ENCODE measurements at regions not wholly inside any gene's neighbourhood (a gene's known extent, or its start where the extent isn't known, plus 50 kb on each side); places are given as distances from the start of the nearest gene placed in this dataset.

DNA sequence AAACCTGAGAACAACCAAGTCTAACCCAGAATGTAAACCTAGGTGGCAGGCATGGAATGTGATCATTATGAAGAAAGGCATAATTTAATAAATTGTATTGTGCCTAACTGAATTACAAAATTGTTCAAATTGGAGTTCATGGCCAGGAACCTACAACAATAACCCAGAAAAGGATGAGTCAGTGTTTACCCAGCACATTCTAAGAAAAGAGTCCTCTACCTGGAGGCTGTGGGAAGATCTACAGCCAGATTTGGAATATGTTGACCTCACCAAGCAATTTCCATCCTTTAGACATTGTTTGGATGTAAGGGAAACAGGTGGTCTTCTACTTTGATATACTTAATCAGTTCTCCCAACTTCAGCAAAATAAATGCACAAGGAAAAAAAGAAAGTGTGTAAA lies 152.2 kb downstream of the TMEM161B start:
- Mint-ChIP-seq H3K27me3 (ENCODE audit: insufficient read depth, low read depth, poor library complexity) (no peaks in the 10 kb centered on the region), H3K4me1 (no peaks in the 10 kb centered on the region), H3K9me3 (no peaks in the 10 kb centered on the region; the same call in 2 of the 3 replicates), H3K4me3 (no peak overlapping the region), H3K27ac (no peak overlapping the region), H3K36me3 (ENCODE audit: low read depth) (no peaks in the 10 kb centered on the region)
- no peaks in the 10 kb centered on the region; the same call in 1 of the 2 replicates for H3K4me1 ChIP-seq (ENCODE audit: insufficient read depth)
- no peaks in the 10 kb centered on the region for H3K27me3 ChIP-seq (ENCODE audit: insufficient read depth)
- H4K20me1 ChIP-seq (replicated peaks; ENCODE audit: insufficient read depth), result no peaks in the 10 kb centered on the region
- H3K9me2 ChIP-seq (ENCODE audit: insufficient read depth), result no peaks in the 10 kb centered on the region
- H3K27ac ChIP-seq (ENCODE audit: low read depth), result no peak overlapping the region
- no peak overlapping the region for H3K4me2 ChIP-seq
- H3F3A ChIP-seq (replicated peaks; ENCODE audit: low read depth), result no peaks in the 10 kb centered on the region
- H3K4me3 ChIP-seq, result no peak overlapping the region
- no peak overlapping the region for H2AFZ ChIP-seq
- TF ChIP-seq STAT1 (IDR thresholded peaks at IDR 0.05; ENCODE audit: unreplicated experiment) (no peak), EZH2 (IDR thresholded peaks at IDR 0.05; ENCODE audit: low read depth, unreplicated experiment) (no peak), NANOG (IDR thresholded peaks at IDR 0.05; ENCODE audit: borderline replicate concordance) (no peak), EZH2phosphoT487 (IDR thresholded peaks at IDR 0.05; ENCODE audit: unreplicated experiment) (no peak), CREB1 (CRISPR knock-in tag; IDR thresholded peaks at IDR 0.05; ENCODE audit: low read depth) (no peak), JUNB (IDR thresholded peaks at IDR 0.05; ENCODE audit: unreplicated experiment) (no peak), ZNF114 (CRISPR knock-in tag; IDR thresholded peaks at IDR 0.05) (no peak), ZNF331 (CRISPR knock-in tag; IDR thresholded peaks at IDR 0.05; ENCODE audit: low read depth) (no peak), POLR2AphosphoS5 (IDR thresholded peaks at IDR 0.05; ENCODE audit: low read depth) (no peak)
- TF ChIP-seq, protein P1, sequence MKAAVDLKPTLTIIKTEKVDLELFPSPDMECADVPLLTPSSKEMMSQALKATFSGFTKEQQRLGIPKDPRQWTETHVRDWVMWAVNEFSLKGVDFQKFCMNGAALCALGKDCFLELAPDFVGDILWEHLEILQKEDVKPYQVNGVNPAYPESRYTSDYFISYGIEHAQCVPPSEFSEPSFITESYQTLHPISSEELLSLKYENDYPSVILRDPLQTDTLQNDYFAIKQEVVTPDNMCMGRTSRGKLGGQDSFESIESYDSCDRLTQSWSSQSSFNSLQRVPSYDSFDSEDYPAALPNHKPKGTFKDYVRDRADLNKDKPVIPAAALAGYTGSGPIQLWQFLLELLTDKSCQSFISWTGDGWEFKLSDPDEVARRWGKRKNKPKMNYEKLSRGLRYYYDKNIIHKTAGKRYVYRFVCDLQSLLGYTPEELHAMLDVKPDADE (IDR thresholded peaks at IDR 0.05), result no peak
- TF ChIP-seq, protein P2, sequence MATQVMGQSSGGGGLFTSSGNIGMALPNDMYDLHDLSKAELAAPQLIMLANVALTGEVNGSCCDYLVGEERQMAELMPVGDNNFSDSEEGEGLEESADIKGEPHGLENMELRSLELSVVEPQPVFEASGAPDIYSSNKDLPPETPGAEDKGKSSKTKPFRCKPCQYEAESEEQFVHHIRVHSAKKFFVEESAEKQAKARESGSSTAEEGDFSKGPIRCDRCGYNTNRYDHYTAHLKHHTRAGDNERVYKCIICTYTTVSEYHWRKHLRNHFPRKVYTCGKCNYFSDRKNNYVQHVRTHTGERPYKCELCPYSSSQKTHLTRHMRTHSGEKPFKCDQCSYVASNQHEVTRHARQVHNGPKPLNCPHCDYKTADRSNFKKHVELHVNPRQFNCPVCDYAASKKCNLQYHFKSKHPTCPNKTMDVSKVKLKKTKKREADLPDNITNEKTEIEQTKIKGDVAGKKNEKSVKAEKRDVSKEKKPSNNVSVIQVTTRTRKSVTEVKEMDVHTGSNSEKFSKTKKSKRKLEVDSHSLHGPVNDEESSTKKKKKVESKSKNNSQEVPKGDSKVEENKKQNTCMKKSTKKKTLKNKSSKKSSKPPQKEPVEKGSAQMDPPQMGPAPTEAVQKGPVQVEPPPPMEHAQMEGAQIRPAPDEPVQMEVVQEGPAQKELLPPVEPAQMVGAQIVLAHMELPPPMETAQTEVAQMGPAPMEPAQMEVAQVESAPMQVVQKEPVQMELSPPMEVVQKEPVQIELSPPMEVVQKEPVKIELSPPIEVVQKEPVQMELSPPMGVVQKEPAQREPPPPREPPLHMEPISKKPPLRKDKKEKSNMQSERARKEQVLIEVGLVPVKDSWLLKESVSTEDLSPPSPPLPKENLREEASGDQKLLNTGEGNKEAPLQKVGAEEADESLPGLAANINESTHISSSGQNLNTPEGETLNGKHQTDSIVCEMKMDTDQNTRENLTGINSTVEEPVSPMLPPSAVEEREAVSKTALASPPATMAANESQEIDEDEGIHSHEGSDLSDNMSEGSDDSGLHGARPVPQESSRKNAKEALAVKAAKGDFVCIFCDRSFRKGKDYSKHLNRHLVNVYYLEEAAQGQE (IDR thresholded peaks at IDR 0.05; ENCODE audit: unreplicated experiment), result no peak
- TF ChIP-seq, protein P3, sequence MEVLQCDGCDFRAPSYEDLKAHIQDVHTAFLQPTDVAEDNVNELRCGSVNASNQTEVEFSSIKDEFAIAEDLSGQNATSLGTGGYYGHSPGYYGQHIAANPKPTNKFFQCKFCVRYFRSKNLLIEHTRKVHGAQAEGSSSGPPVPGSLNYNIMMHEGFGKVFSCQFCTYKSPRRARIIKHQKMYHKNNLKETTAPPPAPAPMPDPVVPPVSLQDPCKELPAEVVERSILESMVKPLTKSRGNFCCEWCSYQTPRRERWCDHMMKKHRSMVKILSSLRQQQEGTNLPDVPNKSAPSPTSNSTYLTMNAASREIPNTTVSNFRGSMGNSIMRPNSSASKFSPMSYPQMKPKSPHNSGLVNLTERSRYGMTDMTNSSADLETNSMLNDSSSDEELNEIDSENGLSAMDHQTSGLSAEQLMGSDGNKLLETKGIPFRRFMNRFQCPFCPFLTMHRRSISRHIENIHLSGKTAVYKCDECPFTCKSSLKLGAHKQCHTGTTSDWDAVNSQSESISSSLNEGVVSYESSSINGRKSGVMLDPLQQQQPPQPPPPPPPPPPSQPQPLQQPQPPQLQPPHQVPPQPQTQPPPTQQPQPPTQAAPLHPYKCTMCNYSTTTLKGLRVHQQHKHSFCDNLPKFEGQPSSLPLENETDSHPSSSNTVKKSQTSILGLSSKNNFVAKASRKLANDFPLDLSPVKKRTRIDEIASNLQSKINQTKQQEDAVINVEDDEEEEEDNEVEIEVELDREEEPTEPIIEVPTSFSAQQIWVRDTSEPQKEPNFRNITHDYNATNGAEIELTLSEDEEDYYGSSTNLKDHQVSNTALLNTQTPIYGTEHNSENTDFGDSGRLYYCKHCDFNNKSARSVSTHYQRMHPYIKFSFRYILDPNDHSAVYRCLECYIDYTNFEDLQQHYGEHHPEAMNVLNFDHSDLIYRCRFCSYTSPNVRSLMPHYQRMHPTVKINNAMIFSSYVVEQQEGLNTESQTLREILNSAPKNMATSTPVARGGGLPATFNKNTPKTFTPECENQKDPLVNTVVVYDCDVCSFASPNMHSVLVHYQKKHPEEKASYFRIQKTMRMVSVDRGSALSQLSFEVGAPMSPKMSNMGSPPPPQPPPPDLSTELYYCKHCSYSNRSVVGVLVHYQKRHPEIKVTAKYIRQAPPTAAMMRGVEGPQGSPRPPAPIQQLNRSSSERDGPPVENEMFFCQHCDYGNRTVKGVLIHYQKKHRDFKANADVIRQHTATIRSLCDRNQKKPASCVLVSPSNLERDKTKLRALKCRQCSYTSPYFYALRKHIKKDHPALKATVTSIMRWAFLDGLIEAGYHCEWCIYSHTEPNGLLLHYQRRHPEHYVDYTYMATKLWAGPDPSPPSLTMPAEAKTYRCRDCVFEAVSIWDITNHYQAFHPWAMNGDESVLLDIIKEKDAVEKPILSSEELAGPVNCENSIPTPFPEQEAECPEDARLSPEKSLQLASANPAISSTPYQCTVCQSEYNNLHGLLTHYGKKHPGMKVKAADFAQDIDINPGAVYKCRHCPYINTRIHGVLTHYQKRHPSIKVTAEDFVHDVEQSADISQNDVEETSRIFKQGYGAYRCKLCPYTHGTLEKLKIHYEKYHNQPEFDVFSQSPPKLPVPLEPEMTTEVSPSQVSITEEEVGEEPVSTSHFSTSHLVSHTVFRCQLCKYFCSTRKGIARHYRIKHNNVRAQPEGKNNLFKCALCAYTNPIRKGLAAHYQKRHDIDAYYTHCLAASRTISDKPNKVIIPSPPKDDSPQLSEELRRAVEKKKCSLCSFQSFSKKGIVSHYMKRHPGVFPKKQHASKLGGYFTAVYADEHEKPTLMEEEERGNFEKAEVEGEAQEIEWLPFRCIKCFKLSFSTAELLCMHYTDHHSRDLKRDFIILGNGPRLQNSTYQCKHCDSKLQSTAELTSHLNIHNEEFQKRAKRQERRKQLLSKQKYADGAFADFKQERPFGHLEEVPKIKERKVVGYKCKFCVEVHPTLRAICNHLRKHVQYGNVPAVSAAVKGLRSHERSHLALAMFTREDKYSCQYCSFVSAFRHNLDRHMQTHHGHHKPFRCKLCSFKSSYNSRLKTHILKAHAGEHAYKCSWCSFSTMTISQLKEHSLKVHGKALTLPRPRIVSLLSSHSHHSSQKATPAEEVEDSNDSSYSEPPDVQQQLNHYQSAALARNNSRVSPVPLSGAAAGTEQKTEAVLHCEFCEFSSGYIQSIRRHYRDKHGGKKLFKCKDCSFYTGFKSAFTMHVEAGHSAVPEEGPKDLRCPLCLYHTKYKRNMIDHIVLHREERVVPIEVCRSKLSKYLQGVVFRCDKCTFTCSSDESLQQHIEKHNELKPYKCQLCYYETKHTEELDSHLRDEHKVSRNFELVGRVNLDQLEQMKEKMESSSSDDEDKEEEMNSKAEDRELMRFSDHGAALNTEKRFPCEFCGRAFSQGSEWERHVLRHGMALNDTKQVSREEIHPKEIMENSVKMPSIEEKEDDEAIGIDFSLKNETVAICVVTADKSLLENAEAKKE (CRISPR knock-in tag; IDR thresholded peaks at IDR 0.05), result no peak
- TF ChIP-seq, protein P4, sequence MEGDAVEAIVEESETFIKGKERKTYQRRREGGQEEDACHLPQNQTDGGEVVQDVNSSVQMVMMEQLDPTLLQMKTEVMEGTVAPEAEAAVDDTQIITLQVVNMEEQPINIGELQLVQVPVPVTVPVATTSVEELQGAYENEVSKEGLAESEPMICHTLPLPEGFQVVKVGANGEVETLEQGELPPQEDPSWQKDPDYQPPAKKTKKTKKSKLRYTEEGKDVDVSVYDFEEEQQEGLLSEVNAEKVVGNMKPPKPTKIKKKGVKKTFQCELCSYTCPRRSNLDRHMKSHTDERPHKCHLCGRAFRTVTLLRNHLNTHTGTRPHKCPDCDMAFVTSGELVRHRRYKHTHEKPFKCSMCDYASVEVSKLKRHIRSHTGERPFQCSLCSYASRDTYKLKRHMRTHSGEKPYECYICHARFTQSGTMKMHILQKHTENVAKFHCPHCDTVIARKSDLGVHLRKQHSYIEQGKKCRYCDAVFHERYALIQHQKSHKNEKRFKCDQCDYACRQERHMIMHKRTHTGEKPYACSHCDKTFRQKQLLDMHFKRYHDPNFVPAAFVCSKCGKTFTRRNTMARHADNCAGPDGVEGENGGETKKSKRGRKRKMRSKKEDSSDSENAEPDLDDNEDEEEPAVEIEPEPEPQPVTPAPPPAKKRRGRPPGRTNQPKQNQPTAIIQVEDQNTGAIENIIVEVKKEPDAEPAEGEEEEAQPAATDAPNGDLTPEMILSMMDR (conservative IDR thresholded peaks at IDR 0.05; ENCODE audit: low read depth in 2 of 2), result no peak
- ATAC-seq, result no peak
- no peak for DNase-seq (ENCODE audit: low spot score)
- H3K79me2 ChIP-seq (replicated peaks; ENCODE audit: insufficient read depth), result no peaks in the 10 kb centered on the region
- no peaks in the 10 kb centered on the region for H3K36me3 ChIP-seq (ENCODE audit: insufficient read depth)

Data from GM23338 (cell line).